CD4-positive, alpha-beta memory T cell (primary cell): ENCODE measurements at regions not wholly inside any gene's neighbourhood (a gene's known extent, or its start where the extent isn't known, plus 50 kb on each side); places are given as distances from the start of the nearest gene placed in this dataset.

Experiments used
- CTCF ChIA-PET: fragments of 350-600 bp; sonication (Branson Sonifier 250); formaldehyde crosslinking; loops from one replicate; lab custom pipeline; 2021; ENCODE audit warnings: inconsistent platforms; ENCODE audit not compliant: partially characterized antibody; lab: Charles Lee
- POLR2A ChIA-PET: fragments of 350-600 bp; sonication (Branson Sonifier 250); formaldehyde crosslinking; loops from one replicate; lab custom pipeline; 2021; ENCODE audit not compliant: partially characterized antibody; lab: Charles Lee
- DNase-seq, 5 donors: peaks; one replicate each; pipeline versions ENCODE4 v3.0.0 to v3.0.0-alpha.2; 2020 to 2022; ENCODE audit warnings: mixed read lengths in 1 of 5
- H3K27ac ChIP-seq: one replicate; pipeline ENCODE4 v1.7.0; 2013; ENCODE audit warnings: low read depth, low read length
- H3K27me3 ChIP-seq: 2 replicates; pipeline ENCODE4 v1.7.0; 2013; ENCODE audit warnings: mild to moderate bottlenecking, low read length, moderate library complexity; ENCODE audit not compliant: insufficient read depth
- H3K36me3 ChIP-seq: 2 replicates; pipeline ENCODE4 v1.7.0; 2013; ENCODE audit warnings: mild to moderate bottlenecking, low read length, moderate library complexity; ENCODE audit not compliant: insufficient read depth
- H3K4me1 ChIP-seq: 2 replicates; pipeline ENCODE4 v1.7.0; 2013; ENCODE audit warnings: mild to moderate bottlenecking, low read length, moderate library complexity; ENCODE audit not compliant: insufficient read depth
- H3K4me3 ChIP-seq, 2 donors: one replicate each; pipeline ENCODE4 v1.7.0; 2013; ENCODE audit warnings: low read length in 2 of 2, mild to moderate bottlenecking in 1 of 2
- H3K9me3 ChIP-seq, 2 donors: one replicate each; pipeline ENCODE4 v1.7.0; 2013; ENCODE audit warnings: low read length in 2 of 2, control low read depth in 1 of 2; ENCODE audit not compliant: control insufficient read depth in 1 of 2
- H3K27ac Mint-ChIP-seq, 7 donors: one replicate each; pipeline ENCODE4 v1.8.0; 2020 to 2021; ENCODE audit warnings: mixed read lengths in 7 of 7, mild to moderate bottlenecking in 6 of 7, inconsistent platforms in 3 of 7, moderate library complexity in 3 of 7
- H3K27me3 Mint-ChIP-seq, 2 donors: one replicate each; pipeline ENCODE4 v1.8.0; 2020 to 2021; ENCODE audit warnings: mixed read lengths in 2 of 2
- H3K36me3 Mint-ChIP-seq, 2 donors: one replicate each; pipeline ENCODE4 v1.8.0; 2020 to 2021; ENCODE audit warnings: mixed read lengths in 2 of 2, inconsistent platforms in 1 of 2, mild to moderate bottlenecking in 1 of 2
- H3K4me1 Mint-ChIP-seq, 4 donors: one replicate each; pipeline ENCODE4 v1.8.0; 2020 to 2021; ENCODE audit warnings: mixed read lengths in 4 of 4, mild to moderate bottlenecking in 1 of 4
- H3K4me3 Mint-ChIP-seq, 8 donors: one replicate each; pipeline ENCODE4 v1.8.0; 2020 to 2021; ENCODE audit warnings: mixed read lengths in 8 of 8, mild to moderate bottlenecking in 7 of 8, moderate library complexity in 6 of 8, inconsistent platforms in 3 of 8
- H3K9me3 Mint-ChIP-seq, 8 donors: one replicate each; pipeline ENCODE4 v1.8.0; 2020 to 2021; ENCODE audit warnings: mixed read lengths in 8 of 8, mild to moderate bottlenecking in 5 of 8, inconsistent platforms in 3 of 8, moderate library complexity in 1 of 8
- intact Hi-C: fragments of 100-400 bp; cut with micrococcal nuclease; formaldehyde crosslinking; loops from one replicate; pipeline ENCODE4 v1.15.1; 2023

DNA sequence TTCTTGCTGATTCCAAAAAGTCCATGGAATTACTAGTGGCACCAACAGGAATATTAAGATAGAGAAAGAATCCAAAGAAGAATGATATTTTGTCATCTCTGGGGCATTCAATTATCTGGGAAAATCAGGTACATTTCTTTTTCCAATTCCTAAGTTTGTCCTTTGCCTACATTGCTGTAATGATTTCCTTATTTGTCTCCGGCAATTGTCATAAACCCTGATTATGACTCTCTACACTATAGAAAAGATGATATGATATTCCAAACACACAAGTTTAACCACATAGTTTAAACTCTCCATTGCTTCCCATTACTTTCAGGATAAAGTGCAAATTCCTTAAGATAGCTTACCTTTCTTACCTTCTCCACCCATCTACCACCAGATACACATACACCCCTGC lies 647.0 kb downstream of the PLPP3 start:
- intact Hi-C loops: no loop called here
- ChIA-PET POLR2A (no interaction called here), CTCF (no interaction called here)
- no peaks in the 10 kb centered on the region for H3K9me3 ChIP-seq
- H3K4me1 ChIP-seq: no peaks in the 10 kb centered on the region
- no peaks in the 10 kb centered on the region for H3K36me3 Mint-ChIP-seq
- H3K36me3 ChIP-seq: no peaks in the 10 kb centered on the region
- no peak overlapping the region for H3K27ac ChIP-seq
- DNase-seq: no peak
- no peaks in the 10 kb centered on the region for H3K27me3 ChIP-seq
- no peaks in the 10 kb centered on the region for H3K27me3 Mint-ChIP-seq
- peaks cover 5 to 10% (median 6%) of the 10 kb centered on the region in 8 donors for H3K9me3 Mint-ChIP-seq
- H3K4me3 ChIP-seq: no peak overlapping the region
- H3K4me3 Mint-ChIP-seq: no peak overlapping the region
- no peaks in the 10 kb centered on the region for H3K4me1 Mint-ChIP-seq
- H3K27ac Mint-ChIP-seq: no peak overlapping the region

DNA sequence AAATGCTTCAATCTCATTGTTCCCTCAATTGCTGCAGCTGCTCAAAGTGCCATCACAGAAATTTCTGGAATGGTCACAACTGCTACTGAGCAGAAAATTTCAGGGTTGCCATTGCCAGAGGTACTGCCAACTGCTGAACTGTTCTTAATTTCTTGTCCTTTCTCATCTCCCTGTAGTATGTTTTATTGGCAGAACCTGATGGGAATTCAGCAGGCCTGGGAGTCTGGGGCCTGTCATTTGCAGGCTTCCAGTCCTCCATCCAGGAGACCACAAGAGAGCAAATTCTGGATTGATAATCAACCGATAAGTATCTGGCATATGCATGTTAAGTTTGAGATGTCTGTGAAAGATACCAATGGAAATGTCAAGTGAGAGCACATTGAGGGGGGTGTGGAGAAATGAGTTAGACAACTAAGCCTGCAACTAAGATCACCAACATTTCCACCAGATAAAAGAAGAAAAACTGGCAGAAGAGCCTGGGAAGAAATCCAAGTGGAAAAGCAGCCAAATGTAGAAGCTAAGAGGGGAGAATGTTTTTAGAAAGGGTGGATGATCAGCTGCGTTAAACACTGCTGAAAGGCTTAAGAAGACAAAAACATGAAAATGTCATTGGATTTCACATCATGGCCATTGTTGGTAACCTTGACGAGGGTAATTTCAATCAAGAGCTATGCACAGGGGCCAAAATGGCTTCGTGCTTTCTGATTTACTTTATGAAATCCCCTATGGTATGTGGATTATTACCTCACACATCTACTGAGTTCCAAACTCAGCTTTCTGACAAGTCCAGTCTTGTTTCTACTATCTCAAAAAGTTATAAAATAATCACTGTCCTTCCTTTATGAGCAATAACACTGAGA lies 648.1 kb downstream of the PLPP3 start:
- Histone ChIP-seq H3K4me1 (no peaks in the 10 kb centered on the region), H3K27me3 (no peaks in the 10 kb centered on the region), H3K4me3 (no peak overlapping the region), H3K27ac (no peak overlapping the region), H3K36me3 (no peaks in the 10 kb centered on the region), H3K9me3 (no peaks in the 10 kb centered on the region)
- no peaks in the 10 kb centered on the region for H3K36me3 Mint-ChIP-seq
- no peak overlapping the region for H3K4me3 Mint-ChIP-seq
- POLR2A ChIA-PET: no interaction called here
- H3K27ac Mint-ChIP-seq: no peak overlapping the region
- intact Hi-C loops: no loop called here
- CTCF ChIA-PET: no interaction called here
- peaks cover 4 to 9% (median 6%) of the 10 kb centered on the region in 8 donors for H3K9me3 Mint-ChIP-seq
- no peaks in the 10 kb centered on the region for H3K4me1 Mint-ChIP-seq
- no peak for DNase-seq
- no peaks in the 10 kb centered on the region for H3K27me3 Mint-ChIP-seq

DNA sequence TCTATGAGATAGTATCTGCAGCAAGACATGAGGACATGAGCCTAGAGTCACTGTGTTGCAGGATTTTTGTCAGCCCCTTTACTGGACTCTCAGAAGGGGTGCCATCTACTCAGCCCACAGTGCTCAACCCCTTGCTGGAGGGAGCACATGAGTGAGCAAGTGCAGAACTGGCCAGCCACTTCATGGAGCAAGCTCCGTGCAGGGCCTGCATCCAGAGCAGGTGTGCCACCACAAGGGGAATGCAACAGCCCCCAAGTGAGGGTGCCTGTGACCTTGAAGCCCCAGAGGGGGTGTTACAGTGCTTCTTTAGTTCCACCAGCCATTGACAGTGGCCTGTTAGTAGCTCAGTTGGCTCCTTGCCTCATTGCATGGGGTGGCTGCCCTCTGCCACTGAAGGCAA lies 649.7 kb downstream of the PLPP3 start:
- ChIA-PET POLR2A (no interaction called here), CTCF (no interaction called here)
- no peaks in the 10 kb centered on the region for H3K9me3 ChIP-seq
- H3K36me3 ChIP-seq: no peaks in the 10 kb centered on the region
- Mint-ChIP-seq H3K4me1 (no peaks in the 10 kb centered on the region), H3K9me3 (peaks cover 0 to 5% (median 3%) of the 10 kb centered on the region in 8 donors), H3K36me3 (no peaks in the 10 kb centered on the region), H3K27ac (no peak overlapping the region), H3K4me3 (no peak overlapping the region), H3K27me3 (no peaks in the 10 kb centered on the region)
- DNase-seq: no peak
- H3K27me3 ChIP-seq: no peaks in the 10 kb centered on the region
- intact Hi-C loops: no loop called here
- H3K4me1 ChIP-seq: no peaks in the 10 kb centered on the region
- H3K4me3 ChIP-seq: no peak overlapping the region
- no peak overlapping the region for H3K27ac ChIP-seq

DNA sequence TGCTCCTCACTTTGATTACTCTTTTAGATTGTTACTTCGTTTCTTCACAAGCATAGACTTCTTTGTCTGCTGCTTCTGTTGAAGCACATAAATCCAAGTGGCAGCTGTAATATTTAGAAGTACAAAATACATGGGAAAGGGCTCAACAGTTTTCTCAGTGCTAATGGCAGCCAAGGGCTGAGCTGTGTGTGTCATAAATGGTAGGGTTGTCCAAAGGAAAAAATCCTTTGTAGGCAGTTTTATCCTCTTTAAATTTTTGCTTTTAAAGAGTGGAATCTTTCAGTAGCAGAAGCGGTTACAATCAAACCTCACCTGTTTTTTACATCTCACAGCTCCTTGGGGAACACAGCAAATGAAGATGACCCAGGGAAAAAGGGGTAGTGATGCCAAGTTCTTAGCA lies 650.8 kb downstream of the PLPP3 start:
- H3K9me3 ChIP-seq: no peaks in the 10 kb centered on the region
- no peaks in the 10 kb centered on the region for H3K4me1 ChIP-seq
- no peaks in the 10 kb centered on the region for H3K4me1 Mint-ChIP-seq
- no peak overlapping the region for H3K27ac Mint-ChIP-seq
- no peaks in the 10 kb centered on the region for H3K27me3 ChIP-seq
- intact Hi-C loops: no loop called here
- no peaks in the 10 kb centered on the region for H3K27me3 Mint-ChIP-seq
- no peak overlapping the region for H3K27ac ChIP-seq
- H3K4me3 ChIP-seq: no peak overlapping the region
- H3K36me3 Mint-ChIP-seq: no peaks in the 10 kb centered on the region
- H3K36me3 ChIP-seq: no peaks in the 10 kb centered on the region
- POLR2A ChIA-PET: no interaction called here
- peaks cover 0 to 5% (median under 1%) of the 10 kb centered on the region in 8 donors for H3K9me3 Mint-ChIP-seq
- DNase-seq: no peak
- CTCF ChIA-PET: no interaction called here
- no peak overlapping the region for H3K4me3 Mint-ChIP-seq

DNA sequence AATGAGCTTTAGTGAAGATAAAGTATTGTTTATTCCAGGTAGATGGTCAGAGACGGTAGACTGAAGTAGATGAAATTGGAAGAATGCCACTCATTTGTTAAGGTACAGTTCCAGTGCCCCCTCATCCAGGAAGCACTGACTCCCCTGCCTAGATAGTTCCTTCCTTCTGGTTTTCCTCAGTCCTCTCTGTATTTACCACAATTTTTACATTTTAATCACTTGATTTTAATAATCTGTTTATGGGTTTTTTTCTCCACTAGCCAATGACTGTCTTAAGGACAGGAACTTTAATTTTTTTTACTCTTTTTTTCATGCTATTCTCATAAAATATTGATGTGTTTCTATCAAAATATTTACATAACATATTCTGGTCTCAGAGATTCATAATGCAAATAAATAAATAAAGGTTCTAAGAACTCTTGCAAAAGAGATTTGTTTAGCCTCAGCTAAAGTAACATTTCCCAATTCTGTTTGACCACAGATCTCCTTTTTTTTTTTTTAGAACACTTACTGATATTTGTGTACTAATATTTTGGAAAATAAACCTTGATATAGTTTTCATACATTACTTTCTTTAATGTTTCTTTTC lies 651.6 kb downstream of the PLPP3 start:
- H3K4me1 ChIP-seq: no peaks in the 10 kb centered on the region
- no peak overlapping the region for H3K4me3 ChIP-seq
- H3K4me1 Mint-ChIP-seq: no peaks in the 10 kb centered on the region
- POLR2A ChIA-PET: no interaction called here
- H3K27me3 Mint-ChIP-seq: no peaks in the 10 kb centered on the region
- no peak overlapping the region for H3K27ac ChIP-seq
- intact Hi-C loops: no loop called here
- no peaks in the 10 kb centered on the region for H3K27me3 ChIP-seq
- H3K9me3 Mint-ChIP-seq: peaks cover 0 to 5% (median under 1%) of the 10 kb centered on the region in 8 donors
- no peaks in the 10 kb centered on the region for H3K9me3 ChIP-seq
- H3K27ac Mint-ChIP-seq: no peak overlapping the region
- no peak overlapping the region for H3K4me3 Mint-ChIP-seq
- no peaks in the 10 kb centered on the region for H3K36me3 Mint-ChIP-seq
- H3K36me3 ChIP-seq: no peaks in the 10 kb centered on the region
- CTCF ChIA-PET: no interaction called here
- no peak for DNase-seq

DNA sequence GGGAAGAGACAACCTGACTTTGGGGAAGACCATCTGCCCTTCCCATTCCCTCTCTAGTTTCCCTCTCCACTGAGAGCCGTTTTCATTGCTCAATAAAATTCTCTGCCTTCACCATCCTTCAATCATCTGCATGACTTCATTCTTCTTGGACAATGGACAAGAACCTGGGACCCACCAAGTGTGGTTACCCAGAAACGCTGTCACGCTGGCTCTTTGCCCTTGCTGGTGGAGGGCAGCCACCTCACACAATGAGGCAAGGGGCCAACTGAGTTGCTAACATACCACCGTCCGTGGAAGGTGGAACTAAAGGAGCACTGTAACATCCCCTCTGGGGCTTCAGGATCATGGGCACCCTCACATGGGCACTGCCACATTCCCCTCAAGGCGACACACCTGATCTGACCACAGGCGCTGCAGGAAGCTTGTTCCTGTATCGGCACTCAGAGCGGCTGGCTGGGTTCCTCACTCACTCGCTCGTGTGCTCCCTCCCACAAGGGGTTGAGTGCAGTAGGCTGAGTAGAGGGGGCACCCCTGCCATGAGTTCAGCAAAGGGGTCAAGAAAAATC lies 652.4 kb downstream of the PLPP3 start:
- Mint-ChIP-seq H3K4me1 (no peaks in the 10 kb centered on the region), H3K27me3 (no peaks in the 10 kb centered on the region), H3K36me3 (no peaks in the 10 kb centered on the region), H3K4me3 (no peak overlapping the region), H3K9me3 (peaks cover 0 to 3% (median 0%) of the 10 kb centered on the region in 8 donors), H3K27ac (no peak overlapping the region)
- CTCF ChIA-PET: no interaction called here
- no peaks in the 10 kb centered on the region for H3K4me1 ChIP-seq
- no peaks in the 10 kb centered on the region for H3K9me3 ChIP-seq
- H3K4me3 ChIP-seq: no peak overlapping the region
- no peak for DNase-seq
- no peaks in the 10 kb centered on the region for H3K27me3 ChIP-seq
- intact Hi-C loops: no loop called here
- H3K36me3 ChIP-seq: no peaks in the 10 kb centered on the region
- POLR2A ChIA-PET: no interaction called here
- no peak overlapping the region for H3K27ac ChIP-seq

DNA sequence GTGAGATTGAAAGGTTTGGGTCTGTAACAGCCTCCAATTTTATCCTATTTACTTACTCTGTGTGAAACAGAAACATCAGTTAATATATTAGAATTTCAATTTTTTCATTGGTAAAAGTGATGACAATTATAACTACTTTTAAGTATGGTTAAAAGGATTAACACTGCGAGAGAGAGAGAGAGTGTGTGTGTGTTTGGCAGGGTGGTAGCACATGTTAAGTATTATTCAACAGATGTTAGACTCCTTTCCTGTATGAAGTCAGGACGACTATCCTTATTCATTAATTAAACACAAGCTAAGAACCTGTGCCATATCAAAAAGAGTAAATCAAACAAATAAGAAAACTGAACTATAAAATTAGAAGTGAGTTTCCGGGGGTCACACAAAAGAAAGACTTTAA lies 662.5 kb downstream of the PLPP3 start:
- Mint-ChIP-seq H3K4me1 (no peaks in the 10 kb centered on the region), H3K27me3 (no peaks in the 10 kb centered on the region), H3K4me3 (no peak overlapping the region), H3K36me3 (no peaks in the 10 kb centered on the region), H3K27ac (no peak overlapping the region), H3K9me3 (peaks cover 0 to 3% (median 0%) of the 10 kb centered on the region in 8 donors)
- Histone ChIP-seq H3K36me3 (no peaks in the 10 kb centered on the region), H3K4me1 (no peaks in the 10 kb centered on the region), H3K4me3 (no peak overlapping the region), H3K27me3 (no peaks in the 10 kb centered on the region), H3K27ac (no peak overlapping the region), H3K9me3 (no peaks in the 10 kb centered on the region)
- ChIA-PET POLR2A (no interaction called here), CTCF (no interaction called here)
- intact Hi-C loops: no loop called here
- no peak for DNase-seq
